Prostate gland (tissue), 2 donors: ENCODE measurements at regions not wholly inside any gene's neighbourhood (a gene's known extent, or its start where the extent isn't known, plus 50 kb on each side); places are given as distances from the start of the nearest gene placed in this dataset.

Experiments used
- POLR2AphosphoS5 ChIP-seq: sonication (generic); formaldehyde crosslinking; IDR thresholded peaks from one replicate; pipeline ENCODE4 v1.6.1; 2017; ENCODE audit warnings: antibody characterized with exemption
- TF ChIP-seq, protein P1 (sequence below), 4 experiments: fragments of 200-600 bp in 2 of 4; fragments of 450-650 bp in 2 of 4; sonication (generic) in 2 of 4; IDR thresholded peaks; 1 replicate in 3 of 4; 2 replicates in 1 of 4; pipeline ENCODE4 v1.5.1; 2016 to 2019; ENCODE audit warnings: antibody characterized with exemption in 4 of 4, mild to moderate bottlenecking in 2 of 4, moderate library complexity in 2 of 4

DNA sequence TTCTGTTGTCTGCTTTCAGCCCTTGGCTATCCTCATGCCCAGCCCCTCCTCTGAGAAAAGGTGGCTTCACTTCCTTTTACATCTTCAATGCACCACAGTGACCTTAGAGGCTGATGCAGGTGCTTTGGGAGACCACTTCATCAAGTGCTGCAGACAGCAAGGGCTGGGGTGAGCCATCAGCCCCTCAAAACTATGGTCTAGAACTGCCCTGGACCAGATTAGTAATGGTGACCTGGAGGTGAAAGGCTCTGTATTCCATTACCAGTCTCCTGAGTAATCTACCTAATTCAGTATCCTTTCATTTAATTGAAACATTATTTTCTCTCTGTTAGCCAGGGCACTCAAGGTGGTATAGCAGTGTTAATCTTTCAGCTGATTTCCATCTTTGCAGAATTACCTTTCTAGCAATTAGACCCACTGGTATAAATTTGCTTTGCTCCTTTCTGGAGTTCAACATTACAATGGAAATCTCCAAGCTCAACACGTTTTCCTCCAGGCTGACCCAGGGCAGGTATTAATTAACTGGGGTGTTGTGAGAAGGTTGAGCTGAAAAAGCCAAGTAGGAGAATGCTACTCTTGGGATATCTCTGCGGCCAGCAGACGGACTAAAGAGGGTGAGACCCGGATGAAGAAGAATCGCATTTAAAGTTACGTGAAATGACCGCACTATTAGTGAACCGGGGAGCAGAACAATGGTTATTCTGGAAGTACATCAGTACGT, 469.0 kb downstream of the MEIS1 start:
- no peak for TF ChIP-seq POLR2AphosphoS5
- TF ChIP-seq, protein P1, sequence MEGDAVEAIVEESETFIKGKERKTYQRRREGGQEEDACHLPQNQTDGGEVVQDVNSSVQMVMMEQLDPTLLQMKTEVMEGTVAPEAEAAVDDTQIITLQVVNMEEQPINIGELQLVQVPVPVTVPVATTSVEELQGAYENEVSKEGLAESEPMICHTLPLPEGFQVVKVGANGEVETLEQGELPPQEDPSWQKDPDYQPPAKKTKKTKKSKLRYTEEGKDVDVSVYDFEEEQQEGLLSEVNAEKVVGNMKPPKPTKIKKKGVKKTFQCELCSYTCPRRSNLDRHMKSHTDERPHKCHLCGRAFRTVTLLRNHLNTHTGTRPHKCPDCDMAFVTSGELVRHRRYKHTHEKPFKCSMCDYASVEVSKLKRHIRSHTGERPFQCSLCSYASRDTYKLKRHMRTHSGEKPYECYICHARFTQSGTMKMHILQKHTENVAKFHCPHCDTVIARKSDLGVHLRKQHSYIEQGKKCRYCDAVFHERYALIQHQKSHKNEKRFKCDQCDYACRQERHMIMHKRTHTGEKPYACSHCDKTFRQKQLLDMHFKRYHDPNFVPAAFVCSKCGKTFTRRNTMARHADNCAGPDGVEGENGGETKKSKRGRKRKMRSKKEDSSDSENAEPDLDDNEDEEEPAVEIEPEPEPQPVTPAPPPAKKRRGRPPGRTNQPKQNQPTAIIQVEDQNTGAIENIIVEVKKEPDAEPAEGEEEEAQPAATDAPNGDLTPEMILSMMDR (IDR thresholded peaks at IDR 0.05), result no peak
